DMS153 treated with DMSO at 0.1 percent for 48 hours (cell line): ENCODE measurements at regions not wholly inside any gene's neighbourhood (a gene's known extent, or its start where the extent isn't known, plus 50 kb on each side); places are given as distances from the start of the nearest gene placed in this dataset.
"Not testable (repeated sequence)": the region's sequence is repeated elsewhere in the genome, so short reads cannot be mapped to it uniquely, and the experiment has no call there.

Experiments
- DNase-seq: peaks from one replicate; lab custom pipeline; 2025; ENCODE audit not compliant: unreplicated experiment; lab: John Stamatoyannopoulos, UW

- no peak for DNase-seq
Observed at GRCh38 chr6:159642995-159643394, 50.0 kb downstream of the SOD2 start.

GRCh38 chr6:159642481-159642880 is 50.6 kb downstream of the SOD2 start:
- no peak for DNase-seq

GRCh38 chr6:159640722-159641482 is 52.1 kb downstream of the SOD2 start:
- no peak for DNase-seq

- no peak for DNase-seq
Observed at GRCh38 chr6:159640322-159640721, 52.7 kb downstream of the SOD2 start.

GRCh38 chr6:159639721-159640120 is 53.3 kb downstream of the SOD2 start:
- DNase-seq, result no peak

GRCh38 chr6:159633196-159633595 is 59.8 kb downstream of the SOD2 start:
- no peak for DNase-seq

GRCh38 chr6:159631886-159632285 is 61.2 kb downstream of the SOD2 start:
- DNase-seq, result no peak

GRCh38 chr6:159627939-159628338 is 65.1 kb downstream of the SOD2 start:
- DNase-seq, result no peak

GRCh38 chr6:159626506-159626905 is 66.5 kb downstream of the SOD2 start:
- DNase-seq, result not testable (repeated sequence)

GRCh38 chr6:159623156-159623555 is 69.9 kb downstream of the SOD2 start:
- DNase-seq, result no peak

GRCh38 chr6:159620947-159621346 is 72.1 kb downstream of the SOD2 start:
- DNase-seq, result no peak

GRCh38 chr6:159617444-159617843 is 75.6 kb downstream of the SOD2 start:
- no peak for DNase-seq

- DNase-seq, result no peak
Observed at GRCh38 chr6:159616456-159616855, 76.6 kb downstream of the SOD2 start.

- no peak for DNase-seq
Observed at GRCh38 chr6:159615918-159616317, 77.1 kb downstream of the SOD2 start.

- DNase-seq, result no peak
Observed at GRCh38 chr6:159610881-159611280, 82.2 kb downstream of the SOD2 start.

GRCh38 chr6:159609652-159610178 is 83.3 kb downstream of the SOD2 start:
- DNase-seq, result no peak

- no peak for DNase-seq
Observed at GRCh38 chr6:159608961-159609651, 83.9 kb downstream of the SOD2 start.

- DNase-seq, result no peak
Observed at GRCh38 chr6:159606786-159607185, 86.3 kb downstream of the SOD2 start.

- DNase-seq, result no peak
Observed at GRCh38 chr6:159604443-159604956, 88.5 kb downstream of the SOD2 start.

GRCh38 chr6:159602431-159603041 is 90.5 kb downstream of the SOD2 start:
- DNase-seq, result no peak

GRCh38 chr6:159601211-159601610 is 91.8 kb downstream of the SOD2 start:
- no peak for DNase-seq

- no peak for DNase-seq
Observed at GRCh38 chr6:159595173-159595572, 97.9 kb downstream of the SOD2 start.
